ENCODE measurements at regions not wholly inside any gene's neighbourhood (a gene's known extent, or its start where the extent isn't known, plus 50 kb on each side); places are given as distances from the start of the nearest gene placed in this dataset.

GRCh38 chr2:60152226-60152833 lies 401.1 kb downstream of the BCL11A start:
- DNase-seq: no peak

DNA sequence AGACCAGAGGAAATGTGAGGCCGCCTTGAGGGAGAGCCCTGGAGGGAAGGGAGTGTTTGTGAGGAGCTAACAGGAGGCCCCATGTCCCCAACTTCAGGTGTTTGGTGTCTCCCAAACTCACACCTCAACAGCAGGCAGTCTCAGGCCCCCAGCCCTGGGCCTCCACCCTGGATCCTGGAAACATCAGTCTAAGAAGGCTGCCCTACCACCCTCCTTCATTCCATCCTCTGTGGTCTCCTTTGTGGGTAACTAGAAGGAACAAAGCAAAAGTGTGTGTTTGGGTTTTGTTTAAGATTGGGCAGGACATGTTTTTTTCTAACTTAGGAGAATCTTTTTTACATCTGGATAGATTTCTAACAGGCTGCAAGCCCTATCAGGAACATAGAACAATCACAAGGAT lies 404.3 kb downstream of the BCL11A start:
- DNase-seq: no peak

DNA sequence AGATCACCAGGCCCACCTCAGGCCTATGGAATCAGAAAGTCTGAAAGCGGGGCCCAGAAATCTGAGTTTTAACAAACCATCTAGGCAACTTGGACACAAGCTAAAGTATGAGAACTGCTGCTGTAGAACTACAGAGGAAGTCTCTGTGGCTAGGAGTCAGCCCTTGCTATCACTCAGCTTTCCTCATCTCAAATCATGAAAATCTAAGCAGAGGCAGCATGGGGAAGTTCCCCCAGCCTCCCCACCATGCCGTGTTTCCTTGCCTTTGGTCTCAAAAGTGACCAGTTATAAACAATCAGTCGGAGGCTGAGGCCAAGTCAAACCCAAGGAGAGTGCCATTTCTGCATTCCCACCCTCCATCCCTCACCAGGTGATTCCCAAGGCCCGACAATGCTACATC lies 404.7 kb downstream of the BCL11A start:
- DNase-seq: no peak

GRCh38 chr2:60140185-60140584 lies 413.3 kb downstream of the BCL11A start:
- no peak for DNase-seq

- DNase-seq: no peak
Observed at GRCh38 chr2:60136913-60137312, 416.5 kb downstream of the BCL11A start.

- DNase-seq: no peak
Observed at GRCh38 chr2:60127191-60127590, 426.3 kb downstream of the BCL11A start.

GRCh38 chr2:60125611-60126426 lies 427.6 kb downstream of the BCL11A start:
- DNase-seq: no peak

DNA sequence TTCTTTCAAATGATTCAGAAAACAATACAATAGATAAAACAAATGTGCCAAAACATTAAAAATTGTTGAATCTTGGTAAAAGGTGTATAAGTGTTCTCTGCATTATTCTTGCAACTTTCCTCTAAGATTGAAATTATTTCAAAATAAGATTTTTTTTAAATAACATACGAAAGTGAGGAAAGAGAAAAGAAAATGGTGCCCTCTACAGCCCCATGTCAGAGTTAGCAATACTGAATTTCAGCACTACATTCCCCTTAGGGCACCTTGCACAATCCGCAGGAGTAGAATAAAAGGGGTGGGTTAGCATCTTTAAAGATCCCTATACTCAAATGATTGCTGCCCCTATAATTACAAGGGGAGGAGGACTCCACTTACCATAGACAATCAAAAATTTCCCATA lies 433.7 kb downstream of the BCL11A start:
- DNase-seq: no peak

DNA sequence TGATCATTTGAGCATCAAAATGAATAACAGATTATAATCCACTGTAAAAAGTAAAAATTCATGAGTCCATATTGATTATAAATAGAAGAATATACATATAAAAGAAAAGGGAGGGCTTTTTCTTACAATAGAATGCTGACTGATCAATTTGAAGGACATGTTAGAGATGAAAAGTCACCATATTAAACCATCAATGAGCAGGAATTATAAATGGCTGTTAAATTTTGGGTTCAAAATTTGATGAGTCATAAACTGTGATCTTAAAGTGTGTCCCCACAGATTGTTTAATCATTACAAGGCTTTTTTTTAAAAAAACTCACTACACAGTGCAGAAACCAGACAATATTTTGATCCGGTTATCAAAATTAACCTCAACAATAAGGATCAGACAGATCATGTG lies 434.5 kb downstream of the BCL11A start:
- DNase-seq: no peak

- DNase-seq: no peak
Observed at GRCh38 chr2:60118061-60118460, 435.4 kb downstream of the BCL11A start.

- DNase-seq: no peak
Observed at GRCh38 chr2:60116161-60116875, 437.1 kb downstream of the BCL11A start.

DNA sequence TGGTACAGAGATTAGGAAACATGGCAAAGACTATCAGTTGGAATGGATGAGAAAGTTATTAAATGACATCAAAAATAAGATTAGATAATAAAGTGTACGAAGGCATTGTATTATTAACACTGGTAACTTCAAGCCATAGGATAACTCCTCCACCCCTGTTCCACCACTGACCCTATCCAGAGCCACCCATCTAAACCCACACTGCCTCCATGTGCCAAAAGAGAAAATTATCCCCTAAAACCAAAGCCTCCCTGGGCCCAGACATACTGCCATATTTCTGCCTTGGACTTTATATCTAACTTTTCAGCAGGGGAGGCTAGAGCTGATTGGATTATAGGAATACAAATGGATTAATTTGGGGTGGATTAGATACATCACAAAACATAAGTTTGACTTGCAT lies 443.7 kb downstream of the BCL11A start:
- no peak for DNase-seq

- no peak for DNase-seq
Observed at GRCh38 chr2:60106836-60107529, 446.5 kb downstream of the BCL11A start.

- DNase-seq: no peak
Observed at GRCh38 chr2:60105906-60106305, 447.5 kb downstream of the BCL11A start.

GRCh38 chr2:60104514-60105505 lies 448.6 kb downstream of the BCL11A start:
- DNase-seq: no peak

DNA sequence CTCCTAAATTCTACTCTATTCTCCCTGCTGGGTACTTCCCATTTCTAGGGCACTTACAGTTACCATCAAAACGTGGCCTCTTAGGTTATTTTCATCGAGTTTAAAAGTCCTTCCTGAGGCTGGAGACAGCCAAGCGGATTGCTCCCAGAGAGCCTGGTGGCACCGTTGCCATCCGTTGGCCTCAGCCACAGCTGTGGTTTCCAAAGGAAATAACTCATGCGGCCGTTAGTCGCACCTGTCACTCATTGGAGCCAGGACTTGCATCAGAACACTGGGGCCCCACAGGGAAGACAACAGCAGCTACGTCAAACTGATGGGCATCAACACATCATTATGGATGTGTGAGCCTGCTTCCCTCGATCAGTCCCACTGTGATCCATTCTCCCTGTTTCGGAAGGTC lies 453.4 kb downstream of the BCL11A start:
- no peak for DNase-seq

DNA sequence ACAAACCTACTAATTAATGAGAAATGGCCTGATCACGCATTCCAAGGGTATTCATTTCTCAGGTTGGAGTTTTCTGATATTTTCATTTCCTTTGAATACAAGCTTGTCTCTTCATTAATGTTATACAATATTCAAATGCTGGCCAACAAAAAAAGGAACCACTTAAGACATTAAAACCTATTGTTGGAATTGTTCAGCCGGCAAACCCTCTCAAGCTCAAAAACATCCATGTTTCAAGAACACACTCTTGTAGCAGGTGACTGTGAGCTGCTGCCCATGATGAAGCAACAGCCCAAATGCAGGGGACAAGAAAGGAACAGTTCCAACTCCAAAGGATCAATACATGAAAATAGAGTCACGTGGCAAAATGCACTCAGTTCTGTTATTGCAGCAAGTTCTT lies 454.5 kb downstream of the BCL11A start:
- DNase-seq: no peak

- no peak for DNase-seq
Observed at GRCh38 chr2:60097298-60097697, 456.2 kb downstream of the BCL11A start.

DNA sequence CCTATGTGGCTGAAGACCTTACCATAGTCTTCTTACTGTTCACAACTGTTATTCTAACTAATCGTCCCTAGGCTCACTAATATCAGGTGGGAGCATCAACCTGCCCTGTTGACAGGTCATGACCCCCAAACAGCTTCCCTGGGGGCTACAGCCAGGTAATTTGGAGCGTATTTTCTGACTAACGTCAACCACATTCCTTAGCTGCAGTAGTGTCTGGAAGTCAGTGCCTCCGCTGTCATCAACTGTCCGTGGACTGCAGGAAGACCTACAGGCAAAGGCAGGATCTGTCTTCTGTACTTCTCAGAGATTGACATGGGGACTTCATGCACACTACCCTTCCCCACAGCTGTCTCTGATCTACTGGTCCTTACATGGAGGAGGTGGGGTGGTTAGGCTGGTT lies 456.9 kb downstream of the BCL11A start:
- DNase-seq: no peak

DNA sequence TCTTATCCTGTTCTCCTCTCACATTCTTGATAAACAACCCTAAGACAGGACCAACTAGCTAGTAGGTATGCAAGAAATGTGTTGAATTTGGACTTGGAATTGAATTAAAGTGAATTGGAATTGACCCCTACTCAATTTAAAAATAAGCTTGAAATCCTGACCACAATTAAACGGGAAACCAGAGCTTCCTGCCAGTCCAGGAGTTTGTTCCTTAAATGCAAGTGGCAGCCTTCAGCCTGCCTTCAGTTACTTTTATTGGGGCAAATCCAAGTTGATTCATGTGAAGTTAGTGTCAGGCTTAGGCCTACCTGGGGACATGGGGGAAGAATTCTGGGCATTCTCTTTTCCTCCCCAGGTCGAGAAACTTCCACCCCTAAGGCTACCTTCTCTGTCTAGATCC lies 457.6 kb downstream of the BCL11A start:
- DNase-seq: no peak

DNA sequence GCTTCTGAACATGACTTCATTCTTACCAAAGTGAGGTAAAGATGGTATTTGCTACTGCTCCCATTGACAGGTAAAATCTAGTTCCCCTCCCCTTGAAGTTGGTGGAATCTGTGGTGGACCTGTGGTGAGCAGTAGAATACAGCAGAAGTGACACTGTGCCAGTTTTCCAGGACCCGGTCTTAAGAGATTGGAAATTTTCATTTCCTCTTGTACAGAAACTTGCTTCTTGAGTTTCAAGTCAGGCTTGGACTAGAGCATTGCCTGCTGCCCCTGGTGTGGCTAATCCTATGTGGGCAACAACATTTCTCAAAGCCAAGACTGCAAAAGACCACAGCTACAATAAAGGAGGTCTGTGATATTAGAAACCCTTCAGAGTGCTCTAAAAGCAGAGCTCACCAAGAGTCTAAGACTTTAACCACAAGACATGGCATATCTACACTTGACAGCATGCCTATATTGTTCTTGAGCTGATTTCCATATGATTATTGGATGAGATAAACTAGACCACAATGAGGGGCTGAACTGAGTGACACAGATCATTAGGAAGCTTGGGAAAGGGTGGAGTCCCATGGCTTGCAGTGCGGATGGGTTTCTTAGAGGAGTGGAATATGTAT lies 458.1 kb downstream of the BCL11A start:
- no peak for DNase-seq

GRCh38 chr2:60094450-60094929 lies 459.0 kb downstream of the BCL11A start:
- DNase-seq: no peak

Data from 8988T (cell line).